ENCODE measurements at regions not wholly inside any gene's neighbourhood (a gene's known extent, or its start where the extent isn't known, plus 50 kb on each side); places are given as distances from the start of the nearest gene placed in this dataset.

- no peak for DNase-seq
- H3K27me3 ChIP-seq, result no peaks in the 10 kb centered on the region
Measured at GRCh38 chr3:107117922-107118536, 259.2 kb upstream of the CCDC54 start.

GRCh38 chr3:107124885-107125284 lies 252.4 kb upstream of the CCDC54 start:
- Histone ChIP-seq H3K27me3 (no peaks in the 10 kb centered on the region), H3K27ac (no peak overlapping the region), H3K9me3 (no peaks in the 10 kb centered on the region), H3K9ac (ENCODE audit: low read depth in 2 of 2, low read length in 2 of 2) (no peak overlapping the region), H3K4me1 (no peaks in the 10 kb centered on the region), H3K4me3 (no peak overlapping the region), H3K36me3 (no peaks in the 10 kb centered on the region)
- TF ChIP-seq, protein P1, sequence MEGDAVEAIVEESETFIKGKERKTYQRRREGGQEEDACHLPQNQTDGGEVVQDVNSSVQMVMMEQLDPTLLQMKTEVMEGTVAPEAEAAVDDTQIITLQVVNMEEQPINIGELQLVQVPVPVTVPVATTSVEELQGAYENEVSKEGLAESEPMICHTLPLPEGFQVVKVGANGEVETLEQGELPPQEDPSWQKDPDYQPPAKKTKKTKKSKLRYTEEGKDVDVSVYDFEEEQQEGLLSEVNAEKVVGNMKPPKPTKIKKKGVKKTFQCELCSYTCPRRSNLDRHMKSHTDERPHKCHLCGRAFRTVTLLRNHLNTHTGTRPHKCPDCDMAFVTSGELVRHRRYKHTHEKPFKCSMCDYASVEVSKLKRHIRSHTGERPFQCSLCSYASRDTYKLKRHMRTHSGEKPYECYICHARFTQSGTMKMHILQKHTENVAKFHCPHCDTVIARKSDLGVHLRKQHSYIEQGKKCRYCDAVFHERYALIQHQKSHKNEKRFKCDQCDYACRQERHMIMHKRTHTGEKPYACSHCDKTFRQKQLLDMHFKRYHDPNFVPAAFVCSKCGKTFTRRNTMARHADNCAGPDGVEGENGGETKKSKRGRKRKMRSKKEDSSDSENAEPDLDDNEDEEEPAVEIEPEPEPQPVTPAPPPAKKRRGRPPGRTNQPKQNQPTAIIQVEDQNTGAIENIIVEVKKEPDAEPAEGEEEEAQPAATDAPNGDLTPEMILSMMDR (IDR thresholded peaks at IDR 0.05), result no peak
- no peak for DNase-seq
- intact Hi-C loops (cut with DNase I), result no loop called here

More at GRCh38 chr3:107117922-107118536, 259.2 kb upstream of the CCDC54 start:
- TF ChIP-seq, protein P1 (IDR thresholded peaks at IDR 0.05), result no peak
- Histone ChIP-seq H3K36me3 (no peaks in the 10 kb centered on the region), H3K9me3 (no peaks in the 10 kb centered on the region), H3K27ac (no peak overlapping the region), H3K9ac (ENCODE audit: low read depth in 2 of 2, low read length in 2 of 2) (no peak overlapping the region), H3K4me3 (no peak overlapping the region), H3K4me1 (no peaks in the 10 kb centered on the region)
- intact Hi-C loops (cut with DNase I), result no loop called here

GRCh38 chr3:107128946-107129345 lies 248.3 kb upstream of the CCDC54 start:
- Histone ChIP-seq H3K9me3 (no peaks in the 10 kb centered on the region), H3K27me3 (no peaks in the 10 kb centered on the region), H3K4me3 (no peak overlapping the region), H3K36me3 (no peaks in the 10 kb centered on the region), H3K9ac (ENCODE audit: low read depth in 2 of 2, low read length in 2 of 2) (no peak overlapping the region), H3K27ac (no peak overlapping the region), H3K4me1 (no peaks in the 10 kb centered on the region)
- intact Hi-C loops (cut with DNase I), result no loop called here
- no peak for DNase-seq
- TF ChIP-seq, protein P1 (IDR thresholded peaks at IDR 0.05), result no peak

DNA sequence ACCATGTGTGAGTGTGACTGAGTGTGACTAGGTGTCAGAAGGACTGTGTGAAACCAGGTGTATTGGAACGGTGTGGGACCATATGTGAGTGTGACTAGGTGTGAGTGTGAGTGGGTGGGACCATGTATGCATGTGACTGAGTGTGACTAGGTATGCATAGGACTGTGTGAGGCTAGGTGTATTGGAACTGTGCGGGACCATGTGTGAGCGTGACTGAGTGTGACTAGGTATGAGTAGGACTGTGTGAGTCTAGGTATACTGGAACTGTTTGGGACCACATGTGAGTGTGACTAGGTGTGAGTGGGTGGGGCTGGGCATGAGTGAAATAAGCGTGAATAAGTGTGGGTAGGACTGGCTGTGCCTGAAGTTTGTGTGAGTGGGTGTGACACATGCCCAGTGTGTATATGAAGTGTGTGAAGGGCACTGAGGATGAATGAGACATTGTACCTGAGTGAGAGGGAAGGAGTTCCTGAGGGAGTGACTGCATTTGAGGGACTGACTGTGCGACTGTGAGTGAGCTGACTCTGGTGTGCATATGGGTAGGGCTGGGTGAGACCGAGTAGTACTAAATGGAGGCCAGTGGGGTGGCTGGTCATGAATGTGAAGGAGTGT lies 247.0 kb upstream of the CCDC54 start:
- Histone ChIP-seq H3K9me3 (no peaks in the 10 kb centered on the region), H3K27me3 (no peaks in the 10 kb centered on the region), H3K4me3 (no peak overlapping the region), H3K27ac (no peak overlapping the region), H3K4me1 (no peaks in the 10 kb centered on the region), H3K9ac (ENCODE audit: low read depth in 2 of 2, low read length in 2 of 2) (no peak overlapping the region), H3K36me3 (no peaks in the 10 kb centered on the region)
- intact Hi-C loops (cut with DNase I), result no loop called here
- no peak for DNase-seq
- TF ChIP-seq, protein P1 (IDR thresholded peaks at IDR 0.05), result no peak

- no peaks in the 10 kb centered on the region for H3K9me3 ChIP-seq
- H3K36me3 ChIP-seq, result no peaks in the 10 kb centered on the region
- DNase-seq, result no peak
- intact Hi-C loops (cut with DNase I), result no loop called here
- H3K4me3 ChIP-seq, result no peak overlapping the region
- H3K4me1 ChIP-seq, result no peaks in the 10 kb centered on the region
- no peak overlapping the region for H3K9ac ChIP-seq (ENCODE audit: low read depth in 2 of 2, low read length in 2 of 2)
- H3K27ac ChIP-seq, result no peak overlapping the region
- TF ChIP-seq, protein P1 (IDR thresholded peaks at IDR 0.05), result no peak
- H3K27me3 ChIP-seq, result no peaks in the 10 kb centered on the region
Measured at GRCh38 chr3:107132674-107133073, 244.6 kb upstream of the CCDC54 start.

Measured in colonic mucosa (tissue), 4 donors.